ENCODE measurements at regions not wholly inside any gene's neighbourhood (a gene's known extent, or its start where the extent isn't known, plus 50 kb on each side); places are given as distances from the start of the nearest gene placed in this dataset.
"Not testable (repeated sequence)": the region's sequence is repeated elsewhere in the genome, so short reads cannot be mapped to it uniquely, and the experiment has no call there.

DNA sequence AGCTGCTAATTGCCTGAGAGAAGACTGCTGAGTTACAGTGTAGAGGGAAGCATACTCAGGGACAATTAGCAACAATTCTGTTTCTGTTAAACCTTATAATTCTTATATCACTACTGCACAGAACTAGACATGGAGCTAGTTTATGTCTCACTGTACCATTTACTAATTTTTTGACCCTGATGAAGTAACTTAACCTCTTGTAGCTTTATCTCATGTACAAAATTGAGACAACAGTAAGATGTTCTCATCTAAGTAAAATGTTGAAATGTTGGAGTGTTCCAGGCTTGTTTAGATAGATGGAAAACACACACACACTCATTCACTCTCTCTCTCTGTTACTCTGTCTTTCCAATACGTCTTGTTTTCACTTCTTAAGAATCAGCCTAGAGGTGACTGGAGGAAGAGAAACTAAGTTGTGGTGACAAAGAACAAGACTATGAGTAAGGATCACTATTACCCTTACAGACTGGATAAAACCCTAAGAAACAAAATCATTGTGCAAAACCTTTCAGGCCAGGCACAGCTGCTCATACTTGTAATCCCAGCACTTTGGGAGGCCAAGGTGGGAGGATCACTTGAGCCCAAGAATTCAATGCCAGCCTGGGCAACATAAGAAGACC is 107.8 kb downstream of the FAM72C start:
- TF ChIP-seq, protein P1, sequence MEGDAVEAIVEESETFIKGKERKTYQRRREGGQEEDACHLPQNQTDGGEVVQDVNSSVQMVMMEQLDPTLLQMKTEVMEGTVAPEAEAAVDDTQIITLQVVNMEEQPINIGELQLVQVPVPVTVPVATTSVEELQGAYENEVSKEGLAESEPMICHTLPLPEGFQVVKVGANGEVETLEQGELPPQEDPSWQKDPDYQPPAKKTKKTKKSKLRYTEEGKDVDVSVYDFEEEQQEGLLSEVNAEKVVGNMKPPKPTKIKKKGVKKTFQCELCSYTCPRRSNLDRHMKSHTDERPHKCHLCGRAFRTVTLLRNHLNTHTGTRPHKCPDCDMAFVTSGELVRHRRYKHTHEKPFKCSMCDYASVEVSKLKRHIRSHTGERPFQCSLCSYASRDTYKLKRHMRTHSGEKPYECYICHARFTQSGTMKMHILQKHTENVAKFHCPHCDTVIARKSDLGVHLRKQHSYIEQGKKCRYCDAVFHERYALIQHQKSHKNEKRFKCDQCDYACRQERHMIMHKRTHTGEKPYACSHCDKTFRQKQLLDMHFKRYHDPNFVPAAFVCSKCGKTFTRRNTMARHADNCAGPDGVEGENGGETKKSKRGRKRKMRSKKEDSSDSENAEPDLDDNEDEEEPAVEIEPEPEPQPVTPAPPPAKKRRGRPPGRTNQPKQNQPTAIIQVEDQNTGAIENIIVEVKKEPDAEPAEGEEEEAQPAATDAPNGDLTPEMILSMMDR (IDR thresholded peaks at IDR 0.05): not testable (repeated sequence)
- TF ChIP-seq POLR2A (IDR thresholded peaks at IDR 0.05; ENCODE audit: low read depth): not testable (repeated sequence)
